B cell (primary cell): ENCODE measurements at regions not wholly inside any gene's neighbourhood (a gene's known extent, or its start where the extent isn't known, plus 50 kb on each side); places are given as distances from the start of the nearest gene placed in this dataset.

Experiments
- CTCF ChIP-seq: fragments of 200-600 bp; IDR thresholded peaks from one replicate; pipeline ENCODE4 v1.8.0; 2022; ENCODE audit warnings: antibody characterized with exemption, mild to moderate bottlenecking
- EZH2 ChIP-seq: IDR thresholded peaks from 2 replicates; pipeline ENCODE4 v1.6.1; 2012; ENCODE audit warnings: borderline replicate concordance, low read depth, mild to moderate bottlenecking, moderate library complexity, low read length; ENCODE audit not compliant: insufficient read depth, poor library complexity, severe bottlenecking

- TF ChIP-seq CTCF (no peak), EZH2 (no peak)
These were observed 1265.7 kb downstream of the NCAM2 start for GRCh38 chr21:22263890-22264289.
